Natural killer cell (primary cell): ENCODE measurements at regions not wholly inside any gene's neighbourhood (a gene's known extent, or its start where the extent isn't known, plus 50 kb on each side); places are given as distances from the start of the nearest gene placed in this dataset.

Source experiments
- ATAC-seq, 3 donors: fragments of 150-1000 bp in 2 of 3; fragments of 200-7000 bp in 1 of 3; cut with Tn5 transposase; 1 replicate in 1 of 3; 2 replicates in 2 of 3; pipeline ENCODE4 v1.10.0; 2021; ENCODE audit warnings: mild to moderate bottlenecking in 2 of 3, moderate library complexity in 2 of 3
- DNase-seq, 2 donors: peaks; one replicate each; pipeline versions ENCODE4 v3.0.0 to v3.0.0-alpha.2; 2013 to 2021; ENCODE audit warnings: mixed read lengths in 1 of 2
- H3K27ac ChIP-seq: one replicate; pipeline ENCODE4 v1.5.1; 2013; ENCODE audit warnings: mild to moderate bottlenecking, low read length
- H3K27me3 ChIP-seq: one replicate; pipeline ENCODE4 v1.6.1; 2013; ENCODE audit warnings: low read length; ENCODE audit not compliant: control insufficient read depth, insufficient read depth
- H3K36me3 ChIP-seq: one replicate; pipeline ENCODE4 v1.6.1; 2013; ENCODE audit warnings: low read length; ENCODE audit not compliant: control insufficient read depth, insufficient read depth
- H3K4me1 ChIP-seq: one replicate; pipeline ENCODE4 v1.6.1; 2013; ENCODE audit warnings: low read length; ENCODE audit not compliant: control insufficient read depth, insufficient read depth
- H3K4me3 ChIP-seq: one replicate; pipeline ENCODE4 v1.5.1; 2013; ENCODE audit warnings: low read length
- H3K9me3 ChIP-seq: one replicate; pipeline ENCODE4 v1.6.1; 2013; ENCODE audit warnings: low read length; ENCODE audit not compliant: control insufficient read depth, insufficient read depth
- H3K27ac Mint-ChIP-seq, 2 donors: one replicate each; pipeline ENCODE4 v1.8.0; 2022; ENCODE audit warnings: mild to moderate bottlenecking in 2 of 2, mixed read lengths in 2 of 2, moderate library complexity in 1 of 2
- H3K27me3 Mint-ChIP-seq, 2 donors: one replicate each; pipeline ENCODE4 v1.8.0; 2022; ENCODE audit warnings: low read depth in 2 of 2, mixed read lengths in 2 of 2
- H3K36me3 Mint-ChIP-seq: one replicate; pipeline ENCODE4 v1.8.0; 2022; ENCODE audit warnings: mixed read lengths
- H3K4me1 Mint-ChIP-seq, 2 donors: one replicate each; pipeline ENCODE4 v1.8.0; 2022; ENCODE audit warnings: mixed read lengths in 2 of 2
- H3K4me3 Mint-ChIP-seq: one replicate; pipeline ENCODE4 v1.8.0; 2022; ENCODE audit warnings: mild to moderate bottlenecking, moderate library complexity, mixed read lengths
- H3K9me3 Mint-ChIP-seq, 2 donors: one replicate each; pipeline ENCODE4 v1.8.0; 2022; ENCODE audit warnings: mixed read lengths in 2 of 2
- WGBS: methylation state at CpG from one replicate; pipeline ENCODE4 v1.1.7; 2013; ENCODE audit warnings: missing lambda C conversion rate; ENCODE audit not compliant: insufficient coverage; 5-methylcytosine and 5-hydroxymethylcytosine counted together
- intact Hi-C: fragments of 100-400 bp; cut with micrococcal nuclease; formaldehyde crosslinking; loops from one replicate; pipeline ENCODE4 v1.14.2; 2022
- TF ChIP-seq, protein P1 (sequence below): fragments of 200-600 bp; IDR thresholded peaks from one replicate; pipeline ENCODE4 v1.8.0; 2022; ENCODE audit warnings: antibody characterized with exemption

- Histone ChIP-seq H3K9me3 (no peaks in the 10 kb centered on the region), H3K4me3 (no peak overlapping the region), H3K4me1 (no peaks in the 10 kb centered on the region), H3K27me3 (no peaks in the 10 kb centered on the region), H3K27ac (no peak overlapping the region), H3K36me3 (no peaks in the 10 kb centered on the region)
- Mint-ChIP-seq H3K27me3 (no peaks in the 10 kb centered on the region), H3K9me3 (peaks cover 0 to 3% of the 10 kb centered on the region in 2 donors), H3K27ac (no peak overlapping the region), H3K4me1 (no peaks in the 10 kb centered on the region), H3K4me3 (no peak overlapping the region), H3K36me3 (no peaks in the 10 kb centered on the region)
- TF ChIP-seq, protein P1, sequence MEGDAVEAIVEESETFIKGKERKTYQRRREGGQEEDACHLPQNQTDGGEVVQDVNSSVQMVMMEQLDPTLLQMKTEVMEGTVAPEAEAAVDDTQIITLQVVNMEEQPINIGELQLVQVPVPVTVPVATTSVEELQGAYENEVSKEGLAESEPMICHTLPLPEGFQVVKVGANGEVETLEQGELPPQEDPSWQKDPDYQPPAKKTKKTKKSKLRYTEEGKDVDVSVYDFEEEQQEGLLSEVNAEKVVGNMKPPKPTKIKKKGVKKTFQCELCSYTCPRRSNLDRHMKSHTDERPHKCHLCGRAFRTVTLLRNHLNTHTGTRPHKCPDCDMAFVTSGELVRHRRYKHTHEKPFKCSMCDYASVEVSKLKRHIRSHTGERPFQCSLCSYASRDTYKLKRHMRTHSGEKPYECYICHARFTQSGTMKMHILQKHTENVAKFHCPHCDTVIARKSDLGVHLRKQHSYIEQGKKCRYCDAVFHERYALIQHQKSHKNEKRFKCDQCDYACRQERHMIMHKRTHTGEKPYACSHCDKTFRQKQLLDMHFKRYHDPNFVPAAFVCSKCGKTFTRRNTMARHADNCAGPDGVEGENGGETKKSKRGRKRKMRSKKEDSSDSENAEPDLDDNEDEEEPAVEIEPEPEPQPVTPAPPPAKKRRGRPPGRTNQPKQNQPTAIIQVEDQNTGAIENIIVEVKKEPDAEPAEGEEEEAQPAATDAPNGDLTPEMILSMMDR, result no peak
- WGBS, result 90% methylated on average over 2 of the region's 3 CpGs
- DNase-seq (no peak), ATAC-seq (no peak)
- intact Hi-C loops, result no loop called here
These were observed 84.9 kb upstream of the MEF2C start for GRCh38 chr5:88967633-88968585.

- Mint-ChIP-seq H3K4me3 (no peak overlapping the region), H3K36me3 (no peaks in the 10 kb centered on the region), H3K27me3 (peaks cover 0 to 5% of the 10 kb centered on the region in 2 donors), H3K4me1 (no peaks in the 10 kb centered on the region), H3K27ac (no peak overlapping the region), H3K9me3 (peaks cover 0 to 5% of the 10 kb centered on the region in 2 donors)
- Histone ChIP-seq H3K36me3 (no peaks in the 10 kb centered on the region), H3K4me1 (no peaks in the 10 kb centered on the region), H3K27ac (no peak overlapping the region), H3K27me3 (no peaks in the 10 kb centered on the region), H3K9me3 (no peaks in the 10 kb centered on the region), H3K4me3 (no peak overlapping the region)
- 56% methylated on average over 1 of the region's 1 CpG for WGBS
- DNase-seq, result no peak
- intact Hi-C loops, result no loop called here
- TF ChIP-seq, protein P1, result no peak
- no peak for ATAC-seq
These were observed 81.8 kb upstream of the MEF2C start for GRCh38 chr5:88964831-88965230.

GRCh38 chr5:88957013-88957412 is 74.0 kb upstream of the MEF2C start:
- Histone ChIP-seq H3K4me1 (no peaks in the 10 kb centered on the region), H3K27ac (no peak overlapping the region), H3K9me3 (no peaks in the 10 kb centered on the region), H3K4me3 (no peak overlapping the region), H3K27me3 (no peaks in the 10 kb centered on the region), H3K36me3 (no peaks in the 10 kb centered on the region)
- no peaks in the 10 kb centered on the region for H3K36me3 Mint-ChIP-seq
- ATAC-seq (no peak), DNase-seq (no peak)
- TF ChIP-seq, protein P1, result no peak
- H3K27me3 Mint-ChIP-seq, result peaks cover 12 to 28% of the 10 kb centered on the region in 2 donors
- H3K9me3 Mint-ChIP-seq, result peaks cover 0 to 3% of the 10 kb centered on the region in 2 donors
- no peaks in the 10 kb centered on the region for H3K4me1 Mint-ChIP-seq
- intact Hi-C loops, result no loop called here
- no peak overlapping the region for H3K4me3 Mint-ChIP-seq
- 71% methylated on average over 3 of the region's 3 CpGs for WGBS
- H3K27ac Mint-ChIP-seq, result no peak overlapping the region
